ENCODE measurements at regions not wholly inside any gene's neighbourhood (a gene's known extent, or its start where the extent isn't known, plus 50 kb on each side); places are given as distances from the start of the nearest gene placed in this dataset.
"Not testable (repeated sequence)": the region's sequence is repeated elsewhere in the genome, so short reads cannot be mapped to it uniquely, and the experiment has no call there.

- DNase-seq (ENCODE audit: low read depth), result no peak
These were observed 63.8 kb upstream of the ATXN1 start for GRCh38 chr6:16824845-16825685.

DNA sequence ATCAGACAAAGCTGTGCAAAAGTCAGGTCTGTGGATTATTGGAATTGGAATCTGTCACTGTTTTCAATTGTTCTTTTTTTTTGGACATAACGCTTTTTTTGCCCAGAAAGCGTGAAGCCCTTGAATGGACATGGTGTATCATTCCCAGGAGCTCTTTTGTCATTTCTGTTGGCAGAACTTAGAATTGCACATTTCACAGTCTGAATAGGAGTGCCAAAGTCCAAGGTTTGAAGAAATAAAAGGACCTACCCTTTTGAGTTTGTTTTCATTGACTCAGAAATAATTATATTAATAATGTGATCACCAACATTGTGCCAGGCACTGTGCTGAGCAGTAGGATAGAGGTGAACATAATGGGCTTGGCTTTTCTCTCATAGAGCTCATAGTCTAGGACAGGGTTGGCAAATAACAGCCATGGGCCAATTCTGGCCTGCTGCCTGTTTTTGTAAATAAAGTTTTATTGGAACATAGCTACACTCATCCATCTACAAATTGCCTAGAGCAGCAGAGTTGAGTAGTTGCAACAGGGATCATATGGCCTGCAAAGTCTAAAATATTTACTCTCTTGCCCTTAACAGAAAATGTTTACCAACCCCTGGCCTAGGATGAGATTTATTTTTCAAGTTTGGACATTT lies 62.6 kb upstream of the ATXN1 start:
- no peak for DNase-seq (ENCODE audit: low read depth)

- no peak for DNase-seq (ENCODE audit: low read depth)
These were observed 61.9 kb upstream of the ATXN1 start for GRCh38 chr6:16822975-16823717.

GRCh38 chr6:16822529-16822928 lies 61.3 kb upstream of the ATXN1 start:
- DNase-seq (ENCODE audit: low read depth), result no peak

DNA sequence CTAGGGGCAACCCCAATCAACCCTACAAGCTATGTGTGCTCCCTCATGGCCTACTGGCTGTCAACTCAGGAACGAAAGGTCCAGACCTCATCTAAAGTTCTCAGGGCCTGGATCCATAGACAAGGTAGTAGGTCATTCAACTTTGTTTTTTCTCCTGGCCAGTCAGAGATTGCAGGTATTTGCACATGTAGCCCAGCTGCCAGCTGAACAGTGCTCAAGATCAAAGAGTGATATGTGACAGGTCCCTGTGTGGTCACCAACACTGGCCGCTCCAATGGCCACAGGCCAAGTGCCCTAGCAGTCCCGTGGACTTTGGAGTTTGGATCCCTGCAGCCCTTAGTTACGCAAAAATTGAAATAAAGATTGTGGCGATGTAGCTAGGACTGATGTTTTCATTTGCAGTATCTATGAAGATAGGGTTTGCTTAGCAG lies 60.6 kb upstream of the ATXN1 start:
- DNase-seq (ENCODE audit: low read depth), result no peak

DNA sequence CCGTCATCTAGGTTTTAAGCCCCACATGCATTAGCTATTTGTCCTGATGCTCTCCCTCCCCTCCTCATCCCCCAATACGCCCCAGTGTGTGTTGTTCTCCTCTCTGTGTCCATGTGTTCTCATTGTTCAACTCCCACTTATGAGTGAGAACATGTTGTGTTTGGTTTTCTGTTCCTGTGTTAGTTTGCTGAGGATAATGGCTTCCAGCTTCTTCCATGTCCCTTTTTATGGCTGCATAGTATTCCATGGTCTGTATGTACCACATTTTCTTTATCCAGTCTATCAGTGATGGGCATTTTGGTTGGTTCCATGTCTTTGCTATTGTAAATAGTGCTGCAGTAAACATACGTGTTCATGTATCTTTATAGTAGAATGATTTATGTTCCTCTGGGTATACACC lies 59.0 kb upstream of the ATXN1 start:
- not testable (repeated sequence) for DNase-seq (ENCODE audit: low read depth)

DNA sequence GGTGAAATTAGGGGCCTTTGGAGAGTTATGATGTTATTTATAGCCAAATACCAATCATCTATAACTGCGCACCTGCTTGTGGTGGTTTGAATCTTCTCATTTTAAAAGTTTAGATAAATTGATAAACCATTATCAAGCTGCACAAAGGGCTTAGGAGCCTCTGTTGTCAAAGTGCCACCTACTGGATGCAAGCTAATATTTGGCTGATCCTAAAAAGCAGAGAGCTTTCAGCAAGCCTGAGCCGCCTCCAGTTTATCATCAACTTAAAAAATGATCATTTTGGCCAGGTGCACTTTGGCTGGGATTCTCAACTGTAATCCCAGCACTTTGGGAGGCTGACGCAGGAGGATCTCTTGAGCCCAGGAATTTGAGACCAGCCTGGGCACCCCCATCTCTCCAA lies 58.5 kb upstream of the ATXN1 start:
- DNase-seq (ENCODE audit: low read depth), result no peak

GRCh38 chr6:16818992-16819626 lies 57.8 kb upstream of the ATXN1 start:
- DNase-seq (ENCODE audit: low read depth), result peak; percentile 36

DNA sequence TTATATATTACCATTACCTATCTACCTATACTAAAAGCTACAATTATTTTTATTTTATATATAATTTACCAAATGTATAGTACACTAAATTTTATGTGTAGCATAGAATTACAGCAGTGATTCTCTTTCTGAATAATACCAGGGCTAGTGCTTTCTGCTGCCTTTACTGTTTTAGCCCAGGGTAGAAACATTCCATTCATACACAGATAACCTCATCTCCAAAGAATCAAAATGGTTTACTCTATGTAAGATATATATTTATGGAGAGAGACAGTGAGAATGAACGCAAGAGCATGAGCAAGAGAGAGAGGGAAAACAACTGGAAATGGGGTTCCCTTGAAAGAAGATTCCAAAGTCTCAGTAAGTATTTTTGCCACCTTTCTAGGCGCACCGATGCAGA lies 56.3 kb upstream of the ATXN1 start:
- no peak for DNase-seq (ENCODE audit: low read depth)

DNA sequence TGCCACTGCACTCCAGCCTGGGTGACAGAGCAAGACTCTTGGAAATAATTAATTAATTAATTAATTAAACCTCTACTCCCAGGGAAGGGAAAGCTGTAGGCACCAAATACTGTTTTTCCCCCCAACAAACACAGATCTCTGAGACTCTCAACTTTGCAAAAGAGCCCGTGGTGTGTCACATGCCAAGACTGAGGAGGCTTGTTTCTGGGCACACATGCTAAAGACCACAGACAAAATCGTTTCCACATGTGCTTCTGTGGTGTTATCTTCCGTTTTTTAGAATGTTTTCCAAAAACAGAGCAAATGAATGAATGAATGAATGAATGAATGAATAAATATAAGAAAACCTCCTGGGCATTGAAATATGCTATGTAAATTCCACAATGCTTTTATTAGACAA lies 55.6 kb upstream of the ATXN1 start:
- no peak for DNase-seq (ENCODE audit: low read depth)

DNA sequence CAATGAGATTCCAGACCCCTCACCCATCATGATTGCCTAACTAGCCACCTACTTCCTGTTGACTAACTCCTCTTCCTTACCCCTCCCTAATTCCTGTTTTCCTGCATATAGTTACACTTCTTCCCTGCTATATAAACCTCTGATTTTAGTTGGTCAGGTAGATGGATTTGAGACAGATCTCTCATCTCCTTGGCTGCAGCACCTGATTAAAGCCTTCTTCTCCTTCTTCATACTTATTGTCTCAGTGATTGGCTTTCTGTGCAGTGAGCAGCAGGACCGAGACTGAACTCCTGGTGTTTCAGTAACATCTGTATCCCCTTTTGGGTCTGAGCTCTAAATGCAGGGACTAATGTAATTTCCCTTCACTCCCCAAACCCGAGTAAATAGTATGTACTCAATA lies 51.7 kb upstream of the ATXN1 start:
- no peak for DNase-seq (ENCODE audit: low read depth)

DNA sequence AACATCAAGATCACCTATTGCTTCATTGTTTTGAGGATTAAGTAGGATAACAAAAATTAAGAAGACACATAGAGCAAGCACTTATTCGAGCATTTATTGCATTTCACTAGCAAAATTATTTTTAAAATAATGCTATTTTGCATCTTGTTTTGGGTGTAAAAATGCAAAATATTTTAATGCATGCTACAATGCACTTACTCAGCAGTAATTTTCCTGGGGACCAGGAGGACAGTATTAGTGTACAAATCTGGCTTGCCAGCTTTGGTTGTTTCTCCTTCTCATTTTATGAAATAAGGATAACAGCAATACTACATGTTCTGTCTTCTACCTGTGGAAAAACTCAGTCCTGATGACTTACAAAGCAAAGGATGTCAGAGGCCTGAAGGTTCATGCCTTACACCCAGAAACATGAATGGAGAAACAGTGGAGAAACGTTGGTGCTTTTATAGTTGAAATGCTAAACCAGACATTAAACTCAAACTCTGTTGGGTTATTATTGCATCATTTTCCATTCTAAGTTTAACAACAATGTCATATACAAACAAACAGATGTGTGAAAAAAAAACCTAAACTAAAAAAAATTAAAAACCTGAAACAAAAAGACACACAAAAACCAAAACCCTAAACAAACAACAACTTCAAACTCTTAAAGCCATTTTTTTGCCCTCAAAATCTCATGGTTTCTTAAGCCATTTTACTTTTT lies 50.2 kb upstream of the ATXN1 start:
- no peak for DNase-seq (ENCODE audit: low read depth)

All from renal cortical epithelial cell (primary cell).